DOHH2 (cell line): ENCODE measurements at regions not wholly inside any gene's neighbourhood (a gene's known extent, or its start where the extent isn't known, plus 50 kb on each side); places are given as distances from the start of the nearest gene placed in this dataset.

Experiments
- EZH2phosphoT487 ChIP-seq: fragments of 200-600 bp; sonication (generic); IDR thresholded peaks from 2 replicates; pipeline ENCODE4 v1.6.1; 2017; ENCODE audit warnings: borderline replicate concordance, mild to moderate bottlenecking, antibody characterized with exemption, low read length, moderate library complexity, mixed read lengths
- TF ChIP-seq, protein P1 (sequence below): fragments of 200-600 bp; sonication (generic); IDR thresholded peaks from one replicate; pipeline ENCODE4 v1.5.1; 2014; ENCODE audit warnings: antibody characterized with exemption, mild to moderate bottlenecking, low read depth, low read length; ENCODE audit not compliant: poor library complexity, severe bottlenecking

DNA sequence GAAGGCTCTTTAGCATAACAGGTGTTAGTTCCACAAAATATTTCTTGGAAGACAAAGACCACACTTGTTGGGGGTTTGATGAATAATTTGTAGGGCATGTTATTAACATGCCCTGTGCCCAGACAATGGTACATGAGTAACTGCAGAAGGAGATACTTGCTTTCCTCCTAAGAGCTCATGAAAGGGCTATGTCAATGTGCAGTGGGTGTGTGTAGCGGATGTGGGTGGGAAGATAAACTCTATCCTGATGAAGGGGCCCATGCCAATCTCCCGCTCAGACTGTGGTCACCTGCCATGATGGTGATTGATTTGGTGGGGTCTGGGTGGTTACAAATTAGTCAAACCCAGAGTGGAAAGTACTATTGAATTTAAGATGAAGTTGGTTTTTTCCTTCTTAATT is 69.8 kb upstream of the DNAH14 start:
- TF ChIP-seq, protein P1, sequence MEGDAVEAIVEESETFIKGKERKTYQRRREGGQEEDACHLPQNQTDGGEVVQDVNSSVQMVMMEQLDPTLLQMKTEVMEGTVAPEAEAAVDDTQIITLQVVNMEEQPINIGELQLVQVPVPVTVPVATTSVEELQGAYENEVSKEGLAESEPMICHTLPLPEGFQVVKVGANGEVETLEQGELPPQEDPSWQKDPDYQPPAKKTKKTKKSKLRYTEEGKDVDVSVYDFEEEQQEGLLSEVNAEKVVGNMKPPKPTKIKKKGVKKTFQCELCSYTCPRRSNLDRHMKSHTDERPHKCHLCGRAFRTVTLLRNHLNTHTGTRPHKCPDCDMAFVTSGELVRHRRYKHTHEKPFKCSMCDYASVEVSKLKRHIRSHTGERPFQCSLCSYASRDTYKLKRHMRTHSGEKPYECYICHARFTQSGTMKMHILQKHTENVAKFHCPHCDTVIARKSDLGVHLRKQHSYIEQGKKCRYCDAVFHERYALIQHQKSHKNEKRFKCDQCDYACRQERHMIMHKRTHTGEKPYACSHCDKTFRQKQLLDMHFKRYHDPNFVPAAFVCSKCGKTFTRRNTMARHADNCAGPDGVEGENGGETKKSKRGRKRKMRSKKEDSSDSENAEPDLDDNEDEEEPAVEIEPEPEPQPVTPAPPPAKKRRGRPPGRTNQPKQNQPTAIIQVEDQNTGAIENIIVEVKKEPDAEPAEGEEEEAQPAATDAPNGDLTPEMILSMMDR, result no peak
- no peak for TF ChIP-seq EZH2phosphoT487
